Right lobe of liver (tissue), 6 donors: ENCODE measurements at regions not wholly inside any gene's neighbourhood (a gene's known extent, or its start where the extent isn't known, plus 50 kb on each side); places are given as distances from the start of the nearest gene placed in this dataset.

Source experiments
- ATAC-seq, 4 donors: fragments of 200-7000 bp; cut with Tn5 transposase; one replicate each; pipeline ENCODE4 v1.9.1; 2020; ENCODE audit warnings: mild to moderate bottlenecking in 4 of 4, moderate library complexity in 4 of 4
- DNase-seq, 3 donors: peaks; one replicate each; pipeline ENCODE4 v3.0.0-alpha.2; 2020
- H3K27ac ChIP-seq, 3 donors: fragments of 200-600 bp; one replicate each; pipeline ENCODE4 v1.8.0; 2022
- H3K27me3 ChIP-seq, 2 donors: fragments of 200-600 bp; one replicate each; pipeline ENCODE4 v1.8.0; 2022
- H3K36me3 ChIP-seq, 4 donors: fragments of 200-600 bp; sonication (generic) in 1 of 4; one replicate each; pipeline versions ENCODE4 v1.5.1 to v1.8.0; 2017 to 2022; ENCODE audit warnings: control low read depth in 1 of 4
- H3K4me1 ChIP-seq, 4 donors: fragments of 200-600 bp; sonication (generic) in 1 of 4; one replicate each; pipeline versions ENCODE4 v1.5.1 to v1.8.0; 2017 to 2022; ENCODE audit warnings: control low read depth in 1 of 4
- H3K4me3 ChIP-seq, 3 donors: fragments of 200-600 bp; one replicate each; pipeline ENCODE4 v1.8.0; 2022
- H3K9me3 ChIP-seq, 4 donors: fragments of 200-600 bp; sonication (generic) in 1 of 4; one replicate each; pipeline versions ENCODE4 v1.5.1 to v1.8.0; 2017 to 2022; ENCODE audit warnings: control low read depth in 1 of 4
- CTCF ChIP-seq, 4 donors: fragments of 200-600 bp in 3 of 4; fragments of 450-650 bp in 1 of 4; IDR thresholded peaks; one replicate each; pipeline versions ENCODE4 v1.5.1 to v1.8.0; 2016 to 2022; ENCODE audit warnings: antibody characterized with exemption in 4 of 4, mild to moderate bottlenecking in 2 of 4
- POLR2A ChIP-seq: fragments of 450-650 bp; IDR thresholded peaks from one replicate; pipeline ENCODE4 v1.6.1; 2017; ENCODE audit warnings: antibody characterized with exemption, mild to moderate bottlenecking
- WGBS: methylation state at CpG from one replicate; pipeline ENCODE4 v1.1.6; 2018; ENCODE audit warnings: low coverage, low lambda C conversion rate; ENCODE audit not compliant: insufficient coverage; ENCODE audit errors: missing lambda C conversion rate; 5-methylcytosine and 5-hydroxymethylcytosine counted together
- intact Hi-C, 2 donors: fragments of 100-400 bp; cut with DNase I; formaldehyde crosslinking; loops; one replicate each; pipeline versions ENCODE4 v1.11.2 to v1.14.1; 2022
- donor health status: DM: no; HTN: yes; CAD: no.
- donor health status: DM: no; HTN: no; CAD: no.
- donor health status: DM: no; HTN: no; CAD: no.
- donor health status: DM: no; HTN: yes; CAD: no.
- donor health status: DM: no; HTN: yes; CAD: no.

- intact Hi-C loops = no loop called here
- no peak for ATAC-seq
- Histone ChIP-seq H3K36me3 (no peaks in the 10 kb centered on the region), H3K9me3 (no peaks in the 10 kb centered on the region), H3K27ac (no peak overlapping the region), H3K4me3 (no peak overlapping the region), H3K4me1 (no peaks in the 10 kb centered on the region), H3K27me3 (no peaks in the 10 kb centered on the region)
- TF ChIP-seq CTCF (IDR thresholded peaks at IDR 0.05) (no peak), POLR2A (no peak)
- no peak for DNase-seq
- WGBS = 83% methylated on average over 2 of the region's 6 CpGs
Measured at GRCh38 chr3:3405131-3405530, 225.6 kb upstream of the CRBN start.

- DNase-seq = no peak
- no peak for ATAC-seq
- WGBS = 72% methylated on average over 4 of the region's 4 CpGs
- intact Hi-C loops = no loop called here
- Histone ChIP-seq H3K4me1 (no peaks in the 10 kb centered on the region), H3K9me3 (no peaks in the 10 kb centered on the region), H3K4me3 (no peak overlapping the region), H3K36me3 (no peaks in the 10 kb centered on the region), H3K27ac (no peak overlapping the region), H3K27me3 (no peaks in the 10 kb centered on the region)
- TF ChIP-seq CTCF (IDR thresholded peaks at IDR 0.05) (no peak), POLR2A (no peak)
Measured at GRCh38 chr3:3403700-3404099, 224.2 kb upstream of the CRBN start.

- DNase-seq (no peak), ATAC-seq (peak in 1 of 4 donors; percentile 13)
- no peak overlapping the region for H3K27ac ChIP-seq
- H3K36me3 ChIP-seq = no peaks in the 10 kb centered on the region
- H3K9me3 ChIP-seq = no peaks in the 10 kb centered on the region
- H3K27me3 ChIP-seq = no peaks in the 10 kb centered on the region
- H3K4me1 ChIP-seq = no peaks in the 10 kb centered on the region
- no peak overlapping the region for H3K4me3 ChIP-seq
- no CpG with 5 or more reads among the region's 1 CpG for WGBS
- intact Hi-C loops = no loop called here
- TF ChIP-seq CTCF (IDR thresholded peaks at IDR 0.05) = no peak
- TF ChIP-seq POLR2A = no peak
Measured at GRCh38 chr3:3392946-3393345, 213.5 kb upstream of the CRBN start.

GRCh38 chr3:3383461-3383860 lies 204.0 kb upstream of the CRBN start:
- Histone ChIP-seq H3K27me3 (no peaks in the 10 kb centered on the region), H3K4me1 (no peaks in the 10 kb centered on the region), H3K4me3 (no peak overlapping the region), H3K27ac (no peak overlapping the region), H3K9me3 (no peaks in the 10 kb centered on the region), H3K36me3 (no peaks in the 10 kb centered on the region)
- ATAC-seq (no peak), DNase-seq (no peak)
- WGBS = 38% methylated on average over 4 of the region's 4 CpGs
- TF ChIP-seq POLR2A = no peak
- TF ChIP-seq CTCF (IDR thresholded peaks at IDR 0.05) = no peak
- intact Hi-C loops = no loop called here

GRCh38 chr3:3372210-3372777 lies 192.8 kb upstream of the CRBN start:
- TF ChIP-seq CTCF (IDR thresholded peaks at IDR 0.05) (no peak), POLR2A (no peak)
- Histone ChIP-seq H3K4me1 (no peaks in the 10 kb centered on the region), H3K9me3 (peaks cover 0 to 6% (median 0%) of the 10 kb centered on the region in 4 donors), H3K36me3 (no peaks in the 10 kb centered on the region), H3K27me3 (no peaks in the 10 kb centered on the region), H3K27ac (no peak overlapping the region), H3K4me3 (no peak overlapping the region)
- WGBS = 40% methylated on average over 5 of the region's 5 CpGs
- ATAC-seq (no peak), DNase-seq (no peak)
- intact Hi-C loops = no loop called here
